SHP77 treated with DMSO at 0.1 percent for 48 hours (cell line): ENCODE measurements at regions not wholly inside any gene's neighbourhood (a gene's known extent, or its start where the extent isn't known, plus 50 kb on each side); places are given as distances from the start of the nearest gene placed in this dataset.
"Not testable (repeated sequence)": the region's sequence is repeated elsewhere in the genome, so short reads cannot be mapped to it uniquely, and the experiment has no call there.

ENCODE experiments used
- DNase-seq: peaks from one replicate; lab custom pipeline; 2025; lab: John Stamatoyannopoulos, UW

GRCh38 chr13:62162860-62163259 is 747.2 kb upstream of the PCDH20 start:
- no peak for DNase-seq

DNA sequence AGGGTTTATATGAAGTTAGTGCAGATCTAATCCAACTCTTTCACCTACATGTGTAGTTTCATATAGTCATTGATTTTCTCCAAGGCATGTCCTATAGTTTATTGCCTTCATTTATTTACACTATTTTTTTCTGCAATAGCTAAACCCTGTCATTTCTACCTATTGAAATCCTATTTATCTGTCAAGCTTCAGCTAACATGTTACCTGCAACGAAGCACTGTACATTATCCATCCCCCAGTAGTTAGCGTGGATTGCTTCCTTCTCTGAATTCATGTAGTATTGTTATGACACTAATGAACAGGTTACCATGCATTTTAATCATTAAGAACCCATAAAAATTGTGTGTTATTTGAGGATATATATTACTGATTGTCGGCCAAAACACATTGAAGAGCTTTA is 742.9 kb upstream of the PCDH20 start:
- no peak for DNase-seq

DNA sequence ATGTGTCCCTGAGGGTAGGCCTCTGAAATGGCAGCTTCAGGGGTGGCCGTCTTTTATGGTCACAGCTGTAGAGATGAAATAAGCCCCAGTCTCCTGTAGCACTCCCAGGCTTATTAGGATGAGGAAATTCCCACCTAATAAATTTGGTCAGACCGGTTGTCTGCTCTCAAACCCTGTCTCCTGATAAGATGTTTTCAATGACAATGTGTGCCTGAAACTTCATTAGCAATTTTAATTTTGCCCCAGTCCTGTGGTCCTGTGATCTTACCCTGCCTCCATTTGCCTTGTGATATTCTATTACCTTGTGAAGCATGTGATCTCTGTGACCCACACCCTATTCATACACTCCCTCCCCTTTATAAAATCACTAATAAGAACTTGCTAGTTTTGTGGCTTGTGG is 736.1 kb upstream of the PCDH20 start:
- DNase-seq: not testable (repeated sequence)

DNA sequence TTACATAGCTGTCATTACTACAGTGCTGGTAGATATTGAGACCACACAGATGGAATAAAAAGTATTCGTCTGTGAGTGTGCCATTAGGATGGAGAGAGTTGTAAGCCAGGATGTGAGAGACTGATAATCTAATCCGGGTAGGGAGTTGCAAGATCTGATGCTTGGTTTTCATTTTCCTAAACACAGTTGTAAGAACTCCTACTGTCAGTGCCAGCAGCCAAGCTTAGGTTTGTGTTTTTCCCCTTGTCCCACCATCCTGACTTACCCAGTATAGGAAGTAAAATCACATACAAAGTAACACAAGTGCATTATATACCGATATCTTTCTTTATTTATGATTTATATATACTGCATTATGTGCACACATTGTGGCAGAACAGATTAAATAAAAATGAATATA is 726.4 kb upstream of the PCDH20 start:
- DNase-seq: no peak

DNA sequence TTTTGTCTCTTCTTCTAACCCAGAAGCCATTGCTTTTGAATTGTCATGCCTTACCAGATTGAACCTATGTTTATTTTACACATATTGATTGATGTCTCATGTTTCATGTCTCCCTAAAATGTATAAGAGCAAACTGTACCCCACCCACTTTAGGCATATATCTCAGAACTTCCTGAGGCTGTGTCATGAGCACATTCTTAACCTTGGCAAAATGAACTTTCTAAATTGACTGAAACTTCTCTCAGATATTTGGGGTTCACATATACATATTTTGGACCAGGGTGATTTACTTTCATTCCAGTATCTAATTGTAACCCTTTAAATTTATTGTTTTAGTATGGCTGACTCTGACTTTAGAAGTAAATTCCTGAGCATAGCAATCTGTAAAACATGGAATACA is 723.9 kb upstream of the PCDH20 start:
- DNase-seq: no peak

DNA sequence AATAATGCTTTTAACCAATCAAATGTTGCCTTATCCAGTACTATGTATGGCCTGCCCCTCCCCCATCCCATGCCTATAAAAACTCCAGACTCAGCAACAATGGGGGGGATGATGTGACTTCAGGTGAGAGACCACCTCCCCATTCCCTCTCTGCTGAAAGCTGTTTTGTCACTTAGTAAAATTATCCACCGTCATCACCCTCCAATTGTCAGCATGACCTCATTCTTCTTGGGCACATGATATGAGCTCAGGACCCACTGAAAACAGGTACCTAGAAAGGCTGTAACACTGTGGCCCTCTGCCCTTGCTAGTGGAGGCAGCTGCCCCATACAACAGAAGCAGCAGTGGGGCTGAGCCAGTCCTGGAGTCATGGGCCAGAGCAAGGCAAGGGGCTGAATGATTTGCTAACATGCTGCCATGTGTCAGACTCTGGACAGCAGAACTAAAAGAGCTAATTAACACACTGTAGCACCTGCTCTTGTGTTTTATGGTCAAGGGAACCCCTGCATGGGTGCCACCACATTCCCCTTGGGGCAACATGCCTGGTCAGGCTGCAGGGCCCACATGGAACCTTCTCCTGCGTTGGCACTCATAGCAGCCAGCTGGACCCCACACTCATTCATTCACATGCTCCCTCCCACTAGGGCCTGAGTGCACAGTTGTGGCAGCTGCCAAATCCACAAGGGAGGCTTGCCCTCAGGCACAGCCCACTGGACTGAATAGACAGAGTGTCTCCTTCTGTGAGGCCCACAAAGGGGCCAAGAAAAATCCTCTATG is 722.2 kb upstream of the PCDH20 start:
- no peak for DNase-seq

- DNase-seq: no peak
These were observed 716.0 kb upstream of the PCDH20 start for GRCh38 chr13:62131604-62132003.

- DNase-seq: no peak
These were observed 714.7 kb upstream of the PCDH20 start for GRCh38 chr13:62130062-62130970.

- no peak for DNase-seq
These were observed 713.4 kb upstream of the PCDH20 start for GRCh38 chr13:62129000-62129551.

DNA sequence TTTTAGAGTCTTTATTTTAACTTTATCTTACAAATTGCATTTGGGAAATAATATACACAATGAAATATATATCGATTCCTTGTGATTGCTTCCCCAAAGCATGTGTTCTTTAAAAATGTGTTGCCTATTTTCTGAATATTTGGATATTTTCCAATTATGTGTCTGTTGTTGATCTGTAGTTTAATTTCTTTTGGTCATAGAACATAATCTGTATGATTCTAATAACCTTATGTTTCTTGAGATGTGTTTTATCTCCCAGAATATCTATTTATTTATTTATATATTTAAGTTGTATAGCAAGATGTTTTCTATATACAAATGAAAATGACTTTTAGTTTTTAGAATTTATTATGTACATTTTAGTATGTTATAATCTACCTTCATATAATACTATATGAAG is 710.8 kb upstream of the PCDH20 start:
- no peak for DNase-seq

DNA sequence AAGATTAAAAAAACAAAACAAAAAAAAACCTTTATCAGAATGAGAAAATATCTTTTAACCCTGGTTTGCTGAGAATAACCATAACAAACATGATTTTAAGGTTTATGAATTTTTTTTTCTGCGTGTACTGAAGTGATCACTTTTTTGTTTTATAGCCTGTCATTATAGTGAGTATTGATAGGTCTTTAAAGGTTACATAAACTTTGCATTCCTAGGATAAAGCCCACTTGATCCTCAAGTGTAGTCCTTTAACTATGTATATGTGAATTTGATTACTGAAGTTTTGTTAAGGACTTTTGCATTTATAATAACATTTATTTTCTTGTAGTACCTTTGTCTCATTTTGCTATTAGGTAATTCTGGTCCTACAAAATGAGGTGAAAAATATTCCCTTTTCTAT is 709.8 kb upstream of the PCDH20 start:
- DNase-seq: no peak

DNA sequence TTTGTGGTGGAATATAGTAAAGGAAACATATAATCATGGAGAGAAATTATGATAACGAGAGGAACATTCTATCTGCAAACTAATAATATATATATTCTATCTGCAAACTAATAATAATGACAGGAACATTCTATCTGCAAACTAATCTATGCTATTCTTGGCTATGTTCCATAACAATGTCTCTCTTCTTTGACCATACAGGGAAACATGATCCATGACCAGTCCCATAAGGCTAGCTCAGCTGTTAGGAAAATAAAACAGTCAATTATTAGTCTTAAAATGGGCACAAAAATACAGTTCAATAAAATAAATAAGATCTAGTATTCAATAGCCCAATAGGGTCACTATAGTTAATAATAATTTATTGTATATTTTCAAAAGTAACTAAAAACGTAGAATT is 707.8 kb upstream of the PCDH20 start:
- DNase-seq: no peak

GRCh38 chr13:62122434-62122833 is 706.8 kb upstream of the PCDH20 start:
- DNase-seq: no peak

- DNase-seq: no peak
These were observed 704.4 kb upstream of the PCDH20 start for GRCh38 chr13:62119739-62120700.

GRCh38 chr13:62115831-62116230 is 700.2 kb upstream of the PCDH20 start:
- DNase-seq: no peak

GRCh38 chr13:62113179-62113578 is 697.5 kb upstream of the PCDH20 start:
- DNase-seq: no peak

DNA sequence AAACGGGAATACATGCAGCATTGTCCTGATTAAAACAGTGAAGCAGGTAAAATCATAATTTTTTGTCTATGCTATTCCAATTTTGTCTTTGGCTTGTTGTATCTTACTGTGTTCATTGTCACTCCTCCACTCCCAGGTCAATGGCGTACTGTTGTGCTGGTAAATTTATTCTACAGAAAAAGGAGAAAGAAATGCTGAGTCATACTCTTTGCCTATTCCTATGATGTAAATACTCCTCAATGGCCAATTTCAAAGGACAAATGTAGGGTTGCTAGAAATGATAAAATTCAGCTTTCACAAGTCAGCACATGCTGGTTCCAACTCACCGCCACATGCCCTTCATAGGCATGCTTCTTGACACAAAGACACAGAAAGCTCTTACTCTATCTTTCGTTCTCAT is 694.4 kb upstream of the PCDH20 start:
- no peak for DNase-seq

GRCh38 chr13:62104136-62104535 is 688.5 kb upstream of the PCDH20 start:
- peak; percentile 16 for DNase-seq

DNA sequence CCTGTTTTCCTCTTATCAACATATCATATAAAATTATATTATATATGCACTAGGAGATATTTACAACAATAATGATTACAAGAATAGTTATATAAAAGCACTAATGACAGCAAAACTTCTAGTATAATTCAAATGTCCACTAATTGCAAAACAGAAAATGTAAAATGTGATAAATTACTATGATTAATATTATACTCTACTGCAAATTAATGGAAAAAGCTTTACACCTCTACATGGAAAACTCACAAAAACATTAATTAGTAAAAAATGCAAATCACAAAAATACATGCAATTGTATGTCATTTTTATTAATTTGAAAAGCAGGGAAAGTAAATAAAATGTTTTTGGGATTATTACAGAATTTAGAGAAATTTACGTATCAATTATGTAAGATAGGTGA is 681.0 kb upstream of the PCDH20 start:
- DNase-seq: no peak

- DNase-seq: no peak
These were observed 679.3 kb upstream of the PCDH20 start for GRCh38 chr13:62094932-62095331.

GRCh38 chr13:62093984-62094780 is 678.5 kb upstream of the PCDH20 start:
- no peak for DNase-seq
